ENCODE measurements at regions not wholly inside any gene's neighbourhood (a gene's known extent, or its start where the extent isn't known, plus 50 kb on each side); places are given as distances from the start of the nearest gene placed in this dataset.

DNA sequence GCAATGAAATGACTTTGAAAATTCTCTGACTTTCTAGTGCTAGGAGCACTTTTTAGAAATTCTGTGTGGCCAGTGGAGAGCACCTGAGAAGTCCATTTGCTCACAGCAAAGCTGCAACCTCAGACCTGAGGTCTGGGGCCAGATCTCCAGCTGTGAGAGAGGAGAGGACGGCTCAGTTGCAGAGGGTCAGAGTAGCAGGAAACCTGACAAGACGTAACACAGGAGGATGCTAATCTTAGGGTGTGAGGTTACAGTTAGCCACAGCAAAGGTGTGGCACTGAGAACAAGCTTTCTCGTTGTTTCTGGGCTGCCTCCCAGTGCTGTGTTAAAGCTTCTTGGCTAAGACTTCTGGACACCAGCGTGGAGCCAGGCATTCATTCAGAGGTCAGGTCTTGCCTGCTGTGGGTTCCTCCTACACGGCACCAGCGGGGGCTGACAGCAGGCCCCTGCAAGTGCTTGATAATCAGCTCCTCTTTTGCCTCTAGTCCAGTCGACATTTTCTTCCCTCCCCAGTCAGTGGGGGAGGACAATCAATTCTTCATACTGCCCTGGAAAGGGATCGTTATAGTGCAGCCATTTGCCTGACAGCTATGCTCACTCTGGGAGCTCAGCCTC is 435.4 kb upstream of the DPP6 start:
- TF ChIP-seq ZBTB7A (IDR thresholded peaks at IDR 0.05; ENCODE audit: low read depth) (no peak), USF1 (IDR thresholded peaks at IDR 0.05) (no peak), CEBPB (IDR thresholded peaks at IDR 0.05) (no peak), MAX (IDR thresholded peaks at IDR 0.05) (no peak), TAF1 (IDR thresholded peaks at IDR 0.05; ENCODE audit: low read depth) (no peak)
